ENCODE measurements at regions not wholly inside any gene's neighbourhood (a gene's known extent, or its start where the extent isn't known, plus 50 kb on each side); places are given as distances from the start of the nearest gene placed in this dataset.
"Not testable (repeated sequence)": the region's sequence is repeated elsewhere in the genome, so short reads cannot be mapped to it uniquely, and the experiment has no call there.

- no peak for TF ChIP-seq CTCF (IDR thresholded peaks at IDR 0.05)
- no peaks in the 10 kb centered on the region for H3K36me3 Mint-ChIP-seq (ENCODE audit: low read depth)
- no peaks in the 10 kb centered on the region; the same call in 1 of the 2 replicates for H3K9me3 Mint-ChIP-seq
- no peaks in the 10 kb centered on the region for H3K4me1 Mint-ChIP-seq (ENCODE audit: low read depth)
- H3K4me3 Mint-ChIP-seq, result no peak overlapping the region
- H3K27ac Mint-ChIP-seq, result no peak overlapping the region
- peaks cover 10% of the 10 kb centered on the region for H3K27me3 Mint-ChIP-seq (ENCODE audit: insufficient read depth)
- no peak for DNase-seq
Measured at GRCh38 chr5:153361735-153362409, 128.6 kb upstream of the GRIA1 start.

GRCh38 chr5:153365547-153365946 lies 124.9 kb upstream of the GRIA1 start:
- DNase-seq, result no peak
- no peak for TF ChIP-seq CTCF (IDR thresholded peaks at IDR 0.05)
- Mint-ChIP-seq H3K27ac (no peak overlapping the region), H3K36me3 (ENCODE audit: low read depth) (no peaks in the 10 kb centered on the region), H3K9me3 (no peaks in the 10 kb centered on the region; the same call in 1 of the 2 replicates), H3K27me3 (ENCODE audit: insufficient read depth) (peaks cover 4% of the 10 kb centered on the region), H3K4me3 (no peak overlapping the region), H3K4me1 (ENCODE audit: low read depth) (no peaks in the 10 kb centered on the region)

- Mint-ChIP-seq H3K27me3 (ENCODE audit: insufficient read depth) (peaks cover 4% of the 10 kb centered on the region), H3K4me1 (ENCODE audit: low read depth) (no peaks in the 10 kb centered on the region), H3K36me3 (ENCODE audit: low read depth) (no peaks in the 10 kb centered on the region), H3K9me3 (no peaks in the 10 kb centered on the region; the same call in 1 of the 2 replicates), H3K27ac (no peak overlapping the region), H3K4me3 (no peak overlapping the region)
- no peak for DNase-seq
- no peak for TF ChIP-seq CTCF (IDR thresholded peaks at IDR 0.05)
Measured at GRCh38 chr5:153367466-153367865, 123.0 kb upstream of the GRIA1 start.

GRCh38 chr5:153372425-153373129 lies 117.9 kb upstream of the GRIA1 start:
- no peak overlapping the region for H3K27ac Mint-ChIP-seq
- H3K4me1 Mint-ChIP-seq (ENCODE audit: low read depth), result no peaks in the 10 kb centered on the region
- no peaks in the 10 kb centered on the region; the same call in 1 of the 2 replicates for H3K27me3 Mint-ChIP-seq (ENCODE audit: insufficient read depth)
- H3K36me3 Mint-ChIP-seq (ENCODE audit: low read depth), result no peaks in the 10 kb centered on the region
- no peak for TF ChIP-seq CTCF (IDR thresholded peaks at IDR 0.05)
- no peaks in the 10 kb centered on the region for H3K9me3 Mint-ChIP-seq
- H3K4me3 Mint-ChIP-seq, result no peak overlapping the region
- no peak for DNase-seq

GRCh38 chr5:153373130-153373498 lies 117.4 kb upstream of the GRIA1 start:
- Mint-ChIP-seq H3K4me3 (no peak overlapping the region), H3K4me1 (ENCODE audit: low read depth) (no peaks in the 10 kb centered on the region), H3K27ac (no peak overlapping the region), H3K27me3 (ENCODE audit: insufficient read depth) (no peaks in the 10 kb centered on the region; the same call in 1 of the 2 replicates), H3K36me3 (ENCODE audit: low read depth) (no peaks in the 10 kb centered on the region), H3K9me3 (no peaks in the 10 kb centered on the region)
- DNase-seq, result no peak
- TF ChIP-seq CTCF (IDR thresholded peaks at IDR 0.05), result no peak

- not testable (repeated sequence) for H3K27me3 Mint-ChIP-seq (ENCODE audit: insufficient read depth); H3K36me3 Mint-ChIP-seq (ENCODE audit: low read depth); DNase-seq; H3K4me3 Mint-ChIP-seq; H3K4me1 Mint-ChIP-seq (ENCODE audit: low read depth); H3K27ac Mint-ChIP-seq
- peaks cover 11% of the 10 kb centered on the region for H3K9me3 Mint-ChIP-seq
Measured at GRCh38 chr5:153381630-153382029, 108.8 kb upstream of the GRIA1 start.

Data from HFFc6 (cell line).